Adipocyte (in vitro differentiated cells): ENCODE measurements at regions not wholly inside any gene's neighbourhood (a gene's known extent, or its start where the extent isn't known, plus 50 kb on each side); places are given as distances from the start of the nearest gene placed in this dataset.
"Not testable (repeated sequence)": the region's sequence is repeated elsewhere in the genome, so short reads cannot be mapped to it uniquely, and the experiment has no call there.

Experiments
- DNase-seq: peaks from one replicate; pipeline ENCODE4 v3.0.0-alpha.2; 2015; ENCODE audit warnings: low read depth
- H3K27me3 ChIP-seq: replicated peaks from 2 replicates; pipeline ENCODE4 v1.7.0; 2013; ENCODE audit warnings: mild to moderate bottlenecking, low read length, moderate library complexity; ENCODE audit not compliant: control insufficient read depth, insufficient read depth
- H3K36me3 ChIP-seq: 2 replicates; pipeline ENCODE4 v1.7.0; 2013; ENCODE audit warnings: low read length, mild to moderate bottlenecking, moderate library complexity; ENCODE audit not compliant: control insufficient read depth, insufficient read depth, severe bottlenecking
- H3K4me1 ChIP-seq: 2 replicates; pipeline ENCODE4 v1.7.0; 2013; ENCODE audit warnings: mild to moderate bottlenecking, low read length, moderate library complexity; ENCODE audit not compliant: control insufficient read depth, insufficient read depth
- H3K4me3 ChIP-seq: 2 replicates; pipeline ENCODE4 v1.7.0; 2013; ENCODE audit warnings: mild to moderate bottlenecking, low read length, moderate library complexity
- H3K9ac ChIP-seq: 2 replicates; pipeline ENCODE4 v1.7.0; 2013; ENCODE audit warnings: mild to moderate bottlenecking, low read length, moderate library complexity
- H3K9me3 ChIP-seq: 2 replicates; pipeline ENCODE4 v1.7.0; 2013; ENCODE audit warnings: mild to moderate bottlenecking, low read length, moderate library complexity; ENCODE audit not compliant: control insufficient read depth

- Histone ChIP-seq H3K9ac (no peak overlapping the region), H3K36me3 (no peaks in the 10 kb centered on the region), H3K27me3 (no peaks in the 10 kb centered on the region), H3K4me3 (no peak overlapping the region), H3K4me1 (no peaks in the 10 kb centered on the region), H3K9me3 (no peaks in the 10 kb centered on the region)
- no peak for DNase-seq
These were observed 244.2 kb upstream of the CDH11 start for GRCh38 chr16:65365732-65366715.

DNA sequence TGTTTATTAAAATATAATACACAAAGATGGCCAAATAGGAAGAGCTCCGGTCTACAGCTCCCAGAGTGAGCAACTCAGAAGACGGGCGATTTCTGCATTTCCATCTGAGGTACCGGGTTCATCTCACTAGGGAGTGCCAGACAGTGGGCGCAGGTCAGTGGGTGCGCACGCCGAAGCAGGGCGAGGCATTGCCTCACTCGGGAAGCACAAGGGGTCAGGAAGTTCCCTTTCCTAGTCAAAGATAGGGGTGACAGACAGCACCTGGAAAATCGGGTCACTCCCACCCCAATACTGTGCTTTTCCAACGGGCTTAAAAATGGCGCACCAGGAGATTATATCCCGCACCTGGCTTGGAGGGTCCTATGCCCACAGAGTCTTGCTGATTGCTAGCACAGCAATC is 234.9 kb upstream of the CDH11 start:
- not testable (repeated sequence) for H3K36me3 ChIP-seq, DNase-seq, H3K27me3 ChIP-seq, H3K9me3 ChIP-seq, H3K9ac ChIP-seq, H3K4me1 ChIP-seq, H3K4me3 ChIP-seq

DNA sequence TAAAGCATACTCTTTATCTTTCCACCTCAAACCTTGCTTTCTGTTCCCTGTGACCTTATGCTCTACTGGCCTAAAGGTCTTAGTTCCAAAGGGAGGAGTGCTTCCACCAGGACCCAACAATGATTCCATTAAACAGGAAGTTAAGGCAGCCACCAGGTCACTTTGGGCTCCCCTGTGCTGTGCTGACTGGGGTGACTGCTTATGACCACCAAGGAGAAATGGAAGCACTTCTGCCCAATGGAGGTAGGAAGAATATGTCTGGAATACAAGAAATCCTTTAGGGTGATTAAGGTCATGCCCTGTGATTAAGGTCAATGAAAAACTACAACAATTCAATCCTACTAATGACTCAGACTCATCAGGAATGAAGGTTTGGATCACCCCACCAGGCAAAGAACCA is 233.8 kb upstream of the CDH11 start:
- H3K36me3 ChIP-seq: no peaks in the 10 kb centered on the region
- no peaks in the 10 kb centered on the region for H3K9me3 ChIP-seq
- DNase-seq: no peak
- H3K27me3 ChIP-seq: no peaks in the 10 kb centered on the region
- H3K4me3 ChIP-seq: no peak overlapping the region
- no peaks in the 10 kb centered on the region for H3K4me1 ChIP-seq
- no peak overlapping the region for H3K9ac ChIP-seq

- H3K9ac ChIP-seq: no peak overlapping the region
- no peaks in the 10 kb centered on the region for H3K36me3 ChIP-seq
- no peak overlapping the region for H3K4me3 ChIP-seq
- H3K9me3 ChIP-seq: no peaks in the 10 kb centered on the region
- H3K4me1 ChIP-seq: no peaks in the 10 kb centered on the region
- DNase-seq: no peak
- no peaks in the 10 kb centered on the region for H3K27me3 ChIP-seq
These were observed 231.3 kb upstream of the CDH11 start for GRCh38 chr16:65353183-65353582.

DNA sequence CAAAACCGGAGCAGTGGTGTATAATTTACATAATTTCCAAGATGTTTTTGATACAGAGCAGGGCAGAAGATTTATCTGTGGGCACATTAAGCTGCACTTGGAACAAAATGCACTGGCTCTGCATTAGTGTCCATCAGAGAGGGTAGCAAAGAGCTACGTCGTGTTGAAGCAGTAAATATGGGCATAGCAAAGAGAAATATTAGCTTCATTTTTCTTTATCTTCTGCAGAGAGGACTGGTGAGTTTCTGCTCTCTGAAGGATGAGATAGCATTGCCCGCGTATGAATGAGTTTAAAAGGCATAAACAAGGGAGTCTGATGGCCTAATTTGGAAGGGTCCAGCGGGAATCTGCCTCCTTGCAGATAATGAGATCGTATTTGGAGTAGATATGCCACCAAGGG is 227.8 kb upstream of the CDH11 start:
- H3K36me3 ChIP-seq: no peaks in the 10 kb centered on the region
- no peaks in the 10 kb centered on the region for H3K27me3 ChIP-seq
- no peaks in the 10 kb centered on the region for H3K4me1 ChIP-seq
- H3K9ac ChIP-seq: no peak overlapping the region
- H3K4me3 ChIP-seq: no peak overlapping the region
- DNase-seq: no peak
- H3K9me3 ChIP-seq: no peaks in the 10 kb centered on the region

DNA sequence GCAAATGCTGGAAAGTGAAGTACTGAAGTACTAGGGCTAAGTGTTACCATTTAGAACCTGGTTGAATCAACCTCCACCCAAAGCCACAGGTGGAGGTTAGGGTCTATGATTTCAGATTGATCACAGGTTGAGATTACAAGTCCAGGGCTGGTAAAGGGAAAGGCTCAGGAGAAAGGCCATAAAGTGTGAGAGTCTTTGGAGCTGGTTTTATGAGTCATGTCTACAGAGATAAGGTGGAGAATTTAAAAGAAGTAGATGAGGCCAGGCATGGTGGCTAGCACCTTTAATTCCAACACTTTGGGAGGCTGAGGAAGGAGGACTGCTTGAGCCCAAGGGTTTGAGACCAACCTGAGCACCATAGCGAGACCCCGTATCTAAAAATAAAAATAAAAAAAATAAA is 221.7 kb upstream of the CDH11 start:
- no peak overlapping the region for H3K9ac ChIP-seq
- DNase-seq: no peak
- no peaks in the 10 kb centered on the region for H3K9me3 ChIP-seq
- H3K4me1 ChIP-seq: no peaks in the 10 kb centered on the region
- H3K4me3 ChIP-seq: no peak overlapping the region
- H3K36me3 ChIP-seq: no peaks in the 10 kb centered on the region
- no peaks in the 10 kb centered on the region for H3K27me3 ChIP-seq

DNA sequence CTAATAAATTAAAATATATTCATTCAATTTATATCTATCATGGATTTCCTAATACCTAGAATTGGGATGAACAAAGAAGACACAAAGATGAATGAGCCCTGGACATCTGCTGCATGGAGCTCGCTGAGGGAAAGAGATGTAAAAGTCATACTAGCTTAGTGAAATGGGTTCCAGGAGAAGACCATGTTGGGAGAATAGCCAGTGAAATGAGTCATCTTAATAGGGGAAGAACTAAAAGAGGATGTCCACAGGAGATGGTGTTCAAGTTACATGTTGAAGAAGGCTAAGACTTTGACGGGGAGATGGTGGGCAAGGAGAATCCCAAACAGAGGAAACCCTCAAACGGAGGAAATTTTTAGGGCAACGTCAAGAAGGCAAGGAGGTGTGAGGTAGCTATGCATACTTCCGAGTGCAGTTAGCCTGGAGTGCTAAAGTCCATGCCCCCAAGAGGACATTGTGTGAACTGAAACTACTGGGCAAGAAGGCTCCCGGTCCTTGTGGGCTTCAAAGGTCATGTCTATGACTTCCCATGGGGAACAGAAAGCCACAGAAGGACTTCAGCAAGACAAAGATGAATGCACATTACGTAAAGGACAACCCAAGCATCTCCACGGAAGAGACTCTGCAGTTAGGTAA is 220.5 kb upstream of the CDH11 start:
- DNase-seq: no peak
- no peaks in the 10 kb centered on the region for H3K4me1 ChIP-seq
- H3K4me3 ChIP-seq: no peak overlapping the region
- H3K27me3 ChIP-seq: no peaks in the 10 kb centered on the region
- H3K9me3 ChIP-seq: no peaks in the 10 kb centered on the region
- H3K36me3 ChIP-seq: no peaks in the 10 kb centered on the region
- H3K9ac ChIP-seq: no peak overlapping the region

- Histone ChIP-seq H3K36me3 (no peaks in the 10 kb centered on the region), H3K4me1 (peaks cover 11% of the 10 kb centered on the region), H3K9ac (no peak overlapping the region), H3K4me3 (no peak overlapping the region), H3K9me3 (no peaks in the 10 kb centered on the region), H3K27me3 (no peaks in the 10 kb centered on the region)
- DNase-seq: no peak
These were observed 217.2 kb upstream of the CDH11 start for GRCh38 chr16:65339062-65339461.

DNA sequence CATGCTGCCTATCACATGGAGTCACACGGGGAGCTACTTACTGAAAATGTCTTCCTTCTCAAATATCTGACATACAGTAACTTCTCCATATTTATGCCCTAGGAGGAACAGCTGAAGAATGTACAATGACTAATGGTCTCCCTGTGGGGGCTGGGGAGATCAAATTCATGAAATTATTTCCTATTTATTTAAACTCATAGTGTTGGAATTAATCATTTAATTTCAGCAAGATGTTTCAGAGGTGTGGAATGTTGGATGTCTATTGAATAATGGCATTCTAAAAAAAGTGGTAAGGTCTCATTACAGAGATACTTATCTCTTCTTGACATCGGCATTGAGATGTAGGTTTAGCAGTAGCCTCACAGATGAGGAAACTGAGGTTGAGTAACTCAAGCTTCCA is 214.3 kb upstream of the CDH11 start:
- H3K9ac ChIP-seq: no peak overlapping the region
- no peak overlapping the region for H3K4me3 ChIP-seq
- no peaks in the 10 kb centered on the region for H3K27me3 ChIP-seq
- DNase-seq: peak; percentile 51
- H3K4me1 ChIP-seq: peaks cover 11% of the 10 kb centered on the region
- H3K9me3 ChIP-seq: no peaks in the 10 kb centered on the region
- H3K36me3 ChIP-seq: no peaks in the 10 kb centered on the region

DNA sequence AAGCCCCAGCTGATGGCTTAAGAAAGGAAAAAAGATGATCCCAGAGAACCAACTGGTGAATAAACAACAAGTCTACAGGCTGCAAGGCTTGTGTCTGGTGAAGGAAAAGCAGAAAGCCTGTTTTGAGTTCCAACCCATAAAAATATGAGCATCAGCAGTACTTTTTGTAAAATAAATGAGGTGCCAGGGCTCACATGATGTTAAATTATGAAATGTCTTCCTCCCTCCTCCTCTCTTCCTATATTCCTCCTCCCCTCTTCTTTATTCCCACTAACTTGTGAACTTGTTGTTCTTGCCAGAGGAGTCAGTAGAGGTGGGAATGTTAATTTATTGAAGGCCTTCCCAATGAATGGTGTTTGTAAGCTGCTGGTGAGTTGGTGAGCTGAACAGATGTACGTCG is 212.2 kb upstream of the CDH11 start:
- H3K9ac ChIP-seq: no peak overlapping the region
- no peak overlapping the region for H3K4me3 ChIP-seq
- no peaks in the 10 kb centered on the region for H3K9me3 ChIP-seq
- no peak for DNase-seq
- H3K27me3 ChIP-seq: no peaks in the 10 kb centered on the region
- peaks cover 11% of the 10 kb centered on the region for H3K4me1 ChIP-seq
- H3K36me3 ChIP-seq: no peaks in the 10 kb centered on the region

DNA sequence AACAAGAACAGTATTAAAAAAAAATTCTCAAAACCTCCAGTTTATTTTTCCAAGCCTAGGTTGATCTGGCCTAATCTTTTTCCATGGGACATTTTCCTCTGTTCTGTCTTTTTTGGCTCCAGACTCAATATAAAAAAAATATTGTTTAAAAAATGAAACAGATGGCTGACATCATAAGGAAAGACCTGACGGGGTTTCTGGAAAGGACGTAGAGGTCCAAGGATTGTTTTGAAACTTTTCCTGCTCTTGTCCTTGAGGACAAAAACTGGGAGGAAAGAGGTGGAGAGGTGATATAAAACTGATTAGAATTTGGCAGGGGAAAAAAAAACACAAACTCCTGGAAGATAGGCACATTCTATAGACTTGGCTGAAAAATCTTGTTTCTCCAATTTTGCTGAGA is 211.4 kb upstream of the CDH11 start:
- Histone ChIP-seq H3K9me3 (no peaks in the 10 kb centered on the region), H3K36me3 (no peaks in the 10 kb centered on the region), H3K27me3 (no peaks in the 10 kb centered on the region), H3K4me3 (no peak overlapping the region), H3K4me1 (peaks cover 11% of the 10 kb centered on the region), H3K9ac (no peak overlapping the region)
- DNase-seq: no peak
